Panc1 (cell line): ENCODE measurements at regions not wholly inside any gene's neighbourhood (a gene's known extent, or its start where the extent isn't known, plus 50 kb on each side); places are given as distances from the start of the nearest gene placed in this dataset.

Experiments used
- ATAC-seq: fragments of 200-7000 bp; cut with Tn5 transposase; 2 replicates; pipeline ENCODE4 v1.9.1; 2020; ENCODE audit warnings: mild to moderate bottlenecking, moderate library complexity
- BruUV-seq: library from RNA; stranded (reverse); fragments of 400-500 nt; replicated peaks from 2 replicates; lab custom pipeline; 2021; lab: Mats Ljungman, UMichigan
- CTCF ChIA-PET: fragments of 300-600 bp; sonication (Branson Sonifier 250); formaldehyde crosslinking; loops from one replicate; lab custom pipeline; 2022; ENCODE audit warnings: antibody characterized with exemption; lab: Charles Lee
- POLR2A ChIA-PET: fragments of 300-600 bp; sonication (Branson Sonifier 250); formaldehyde crosslinking; loops from one replicate; lab custom pipeline; 2022; ENCODE audit warnings: antibody characterized with exemption; lab: Charles Lee
- DNase-seq: peaks from one replicate; pipeline ENCODE4 v3.0.0-alpha.2; 2010; ENCODE audit warnings: low read depth, low spot score
- H3K27ac ChIP-seq: 2 replicates; pipeline ENCODE4 v1.5.1; 2011; ENCODE audit warnings: mild to moderate bottlenecking, low read length, inconsistent platforms
- H3K27me3 ChIP-seq: fragments of 200-500 bp; sonication (Bioruptor generic); 2 replicates; pipeline ENCODE4 v1.6.0; 2014; ENCODE audit warnings: low read length, inconsistent platforms; ENCODE audit not compliant: control insufficient read depth, insufficient read depth
- H3K36me3 ChIP-seq: fragments of 200-500 bp; sonication (Bioruptor generic); 2 replicates; pipeline ENCODE4 v1.5.1; 2014; ENCODE audit warnings: inconsistent platforms, mild to moderate bottlenecking, low read length, moderate library complexity; ENCODE audit not compliant: control insufficient read depth, insufficient read depth
- H3K4me1 ChIP-seq: 2 replicates; pipeline ENCODE4 v1.5.1; 2011; ENCODE audit warnings: inconsistent platforms, mild to moderate bottlenecking, low read length, moderate library complexity; ENCODE audit not compliant: control insufficient read depth, insufficient read depth
- H3K4me3 ChIP-seq, 2 experiments: 2 replicates each; pipeline ENCODE4 v1.5.1; 2011 to 2012; ENCODE audit warnings: low read depth in 2 of 2, low read length in 2 of 2, mild to moderate bottlenecking in 2 of 2, inconsistent platforms in 1 of 2, moderate library complexity in 1 of 2
- H3K9me3 ChIP-seq: fragments of 200-500 bp; sonication (Bioruptor generic); 2 replicates; pipeline ENCODE4 v1.5.1; 2014; ENCODE audit warnings: low read depth, mild to moderate bottlenecking, inconsistent platforms, low read length, moderate library complexity; ENCODE audit not compliant: control insufficient read depth, insufficient read depth
- CTCF ChIP-seq: fragments of 450-650 bp; IDR thresholded peaks from 2 replicates; pipeline ENCODE4 v1.5.1; 2017; ENCODE audit warnings: mild to moderate bottlenecking
- POLR2AphosphoS5 ChIP-seq: IDR thresholded peaks from 2 replicates; pipeline ENCODE4 v1.6.1; 2012; ENCODE audit warnings: mild to moderate bottlenecking, low read depth, low read length, moderate library complexity
- REST ChIP-seq, 2 experiments: IDR thresholded peaks; 2 replicates each; pipeline ENCODE4 v1.6.1; 2011 to 2012; ENCODE audit warnings: low read depth in 2 of 2, control low read depth in 1 of 2, low read length in 1 of 2, mild to moderate bottlenecking in 1 of 2, moderate library complexity in 1 of 2; ENCODE audit not compliant: insufficient read depth in 1 of 2
- SIN3A ChIP-seq: IDR thresholded peaks from 2 replicates; pipeline ENCODE4 v1.6.1; 2012; ENCODE audit warnings: low read depth, mild to moderate bottlenecking, low read length, moderate library complexity, borderline replicate concordance; ENCODE audit not compliant: insufficient read depth
- TCF7L2 ChIP-seq: IDR thresholded peaks from 2 replicates; pipeline ENCODE4 v1.6.1; 2011; ENCODE audit warnings: mild to moderate bottlenecking, low read depth, low read length, inconsistent platforms
- in situ Hi-C: cut with HindIII; loops from 2 replicates; pipeline ENCODE4 v1.10.0; 2016; ENCODE audit warnings: low sequenced_read_pairs, low pct_unique_long_range_greater_than_20kb
- intact Hi-C: fragments of 100-400 bp; cut with micrococcal nuclease; formaldehyde crosslinking; loops from one replicate; pipeline ENCODE4 v1.10.0; 2022; ENCODE audit not compliant: unreplicated experiment

GRCh38 chr5:61771808-61772207 lies 439.8 kb downstream of the ZSWIM6 start:
- BruUV-seq = no TSS peak
- in situ Hi-C loops = no loop called here
- no peak overlapping the region for H3K4me3 ChIP-seq
- peaks cover 32% of the 10 kb centered on the region for H3K27me3 ChIP-seq
- DNase-seq = no peak
- ATAC-seq = no peak
- POLR2A ChIA-PET = no interaction called here
- no peaks in the 10 kb centered on the region for H3K4me1 ChIP-seq
- CTCF ChIA-PET = no interaction called here
- H3K27ac ChIP-seq = no peak overlapping the region
- H3K36me3 ChIP-seq = no peaks in the 10 kb centered on the region
- intact Hi-C loops = no loop called here
- TF ChIP-seq POLR2AphosphoS5 (no peak), TCF7L2 (no peak), REST (IDR thresholded peaks at IDR 0.05; ENCODE audit: insufficient read depth in 1 of 2, low read depth in 2 of 2, low read length in 1 of 2) (no peak), CTCF (no peak), SIN3A (no peak)
- H3K9me3 ChIP-seq = no peaks in the 10 kb centered on the region

DNA sequence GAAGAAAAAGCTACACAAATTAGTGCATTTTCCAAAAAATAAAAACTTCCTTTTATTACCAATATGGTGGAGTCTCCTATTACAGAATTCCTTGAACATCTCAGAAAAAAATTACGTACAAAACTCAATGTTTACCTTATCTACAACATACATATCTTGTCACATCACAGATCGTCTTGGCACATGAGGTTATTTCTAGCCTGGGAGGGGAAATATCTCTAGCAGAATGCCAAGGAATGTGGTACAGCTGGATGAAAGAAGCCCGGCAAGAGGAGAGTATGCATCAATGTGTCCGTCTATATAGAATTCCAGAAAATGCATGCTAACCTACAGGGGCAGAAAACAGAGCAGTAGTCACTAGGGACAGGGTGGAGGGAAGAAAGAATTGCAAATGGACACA lies 443.8 kb downstream of the ZSWIM6 start:
- ChIA-PET CTCF (no interaction called here), POLR2A (no interaction called here)
- H3K27ac ChIP-seq = no peak overlapping the region
- no peaks in the 10 kb centered on the region for H3K9me3 ChIP-seq
- no peaks in the 10 kb centered on the region for H3K36me3 ChIP-seq
- in situ Hi-C loops (no loop called here), intact Hi-C loops (no loop called here)
- ATAC-seq (no peak), DNase-seq (no peak)
- no TSS peak for BruUV-seq
- no peaks in the 10 kb centered on the region for H3K4me1 ChIP-seq
- H3K27me3 ChIP-seq = peaks cover 35% of the 10 kb centered on the region
- no peak overlapping the region for H3K4me3 ChIP-seq
- TF ChIP-seq REST (IDR thresholded peaks at IDR 0.05; ENCODE audit: insufficient read depth in 1 of 2, low read depth in 2 of 2, low read length in 1 of 2) = no peak
- no peak for TF ChIP-seq CTCF
